GM23248 (cell line): ENCODE measurements at regions not wholly inside any gene's neighbourhood (a gene's known extent, or its start where the extent isn't known, plus 50 kb on each side); places are given as distances from the start of the nearest gene placed in this dataset.

Source experiments
- EZH2 ChIP-seq: fragments of 200-600 bp; sonication (generic); IDR thresholded peaks from 2 replicates; pipeline ENCODE4 v1.6.1; 2018; ENCODE audit warnings: antibody characterized with exemption, mild to moderate bottlenecking; ENCODE audit not compliant: insufficient read depth, poor library complexity, severe bottlenecking
- EZH2phosphoT487 ChIP-seq: fragments of 200-600 bp; sonication (generic); IDR thresholded peaks from 2 replicates; pipeline ENCODE4 v1.6.1; 2018; ENCODE audit warnings: antibody characterized with exemption, moderate library complexity, mild to moderate bottlenecking, low read depth; ENCODE audit not compliant: insufficient read depth

GRCh38 chr5:67793418-67793817 lies 422.1 kb upstream of the PIK3R1 start:
- TF ChIP-seq EZH2phosphoT487 (no peak), EZH2 (no peak)
